GM21825 (cell line): ENCODE measurements at regions not wholly inside any gene's neighbourhood (a gene's known extent, or its start where the extent isn't known, plus 50 kb on each side); places are given as distances from the start of the nearest gene placed in this dataset.

Experiments used
- ATAC-seq: cut with Tn5 transposase; IDR thresholded peaks from one replicate; pipeline ENCODE4 v1.9.1; 2021; ENCODE audit warnings: mild to moderate bottlenecking, moderate library complexity; ENCODE audit not compliant: unreplicated experiment

- ATAC-seq: no peak
Measured at GRCh38 chr4:22901631-22902030, 208.9 kb downstream of the GBA3 start.

- no peak for ATAC-seq
Measured at GRCh38 chr4:22900876-22901275, 208.1 kb downstream of the GBA3 start.

GRCh38 chr4:22897520-22898108, 204.9 kb downstream of the GBA3 start:
- ATAC-seq: no peak

- ATAC-seq: no peak
Measured at GRCh38 chr4:22895482-22895881, 202.7 kb downstream of the GBA3 start.

GRCh38 chr4:22884157-22884556, 191.4 kb downstream of the GBA3 start:
- no peak for ATAC-seq

- ATAC-seq: no peak
Measured at GRCh38 chr4:22881411-22881810, 188.7 kb downstream of the GBA3 start.

- ATAC-seq: no peak
Measured at GRCh38 chr4:22877486-22878052, 184.8 kb downstream of the GBA3 start.

GRCh38 chr4:22876270-22876669, 183.5 kb downstream of the GBA3 start:
- ATAC-seq: no peak

GRCh38 chr4:22875587-22876257, 183.0 kb downstream of the GBA3 start:
- ATAC-seq: no peak

- no peak for ATAC-seq
Measured at GRCh38 chr4:22874334-22874912, 181.7 kb downstream of the GBA3 start.

GRCh38 chr4:22873899-22874298, 181.2 kb downstream of the GBA3 start:
- ATAC-seq: no peak

GRCh38 chr4:22870847-22871449, 178.2 kb downstream of the GBA3 start:
- ATAC-seq: no peak

GRCh38 chr4:22869235-22869634, 176.5 kb downstream of the GBA3 start:
- ATAC-seq: no peak
